WTC11 (cell line): ENCODE measurements at regions not wholly inside any gene's neighbourhood (a gene's known extent, or its start where the extent isn't known, plus 50 kb on each side); places are given as distances from the start of the nearest gene placed in this dataset.
"Not testable (repeated sequence)": the region's sequence is repeated elsewhere in the genome, so short reads cannot be mapped to it uniquely, and the experiment has no call there.

Experiments
- AFF4 ChIP-seq: sonication (generic); formaldehyde crosslinking; IDR thresholded peaks from 2 replicates; pipeline ENCODE4 v1.8.1; 2023; ENCODE audit warnings: mild to moderate bottlenecking, missing genetic modification reagents, borderline replicate concordance
- ATF3 ChIP-seq: sonication (generic); formaldehyde crosslinking; conservative IDR thresholded peaks from 2 replicates; pipeline ENCODE4 v1.8.1; 2022; ENCODE audit warnings: mild to moderate bottlenecking, missing genetic modification reagents
- CREB1 ChIP-seq: sonication (generic); formaldehyde crosslinking; IDR thresholded peaks from 2 replicates; pipeline ENCODE4 v1.8.0; 2023; ENCODE audit warnings: mild to moderate bottlenecking, missing genetic modification reagents
- CTCF ChIP-seq: fragments of 200-600 bp; IDR thresholded peaks from 2 replicates; pipeline ENCODE4 v1.8.0; 2022; ENCODE audit warnings: antibody characterized with exemption
- E2F1 ChIP-seq: sonication (generic); formaldehyde crosslinking; IDR thresholded peaks from 2 replicates; pipeline ENCODE4 v1.8.0; 2022; ENCODE audit warnings: mild to moderate bottlenecking, missing genetic modification reagents
- E2F4 ChIP-seq: sonication (generic); formaldehyde crosslinking; IDR thresholded peaks from 2 replicates; pipeline ENCODE4 v1.8.1; 2022; ENCODE audit warnings: low read depth, mild to moderate bottlenecking, moderate library complexity, missing genetic modification reagents, borderline replicate concordance
- ETV6 ChIP-seq: sonication (generic); formaldehyde crosslinking; IDR thresholded peaks from 2 replicates; pipeline ENCODE4 v1.8.1; 2022; ENCODE audit warnings: mild to moderate bottlenecking, missing genetic modification reagents
- FOXJ3 ChIP-seq: sonication (generic); formaldehyde crosslinking; IDR thresholded peaks from 2 replicates; pipeline ENCODE4 v1.9.0; 2021; ENCODE audit warnings: missing genetic modification reagents, mild to moderate bottlenecking, borderline replicate concordance
- FOXK1 ChIP-seq: sonication (generic); formaldehyde crosslinking; IDR thresholded peaks from 2 replicates; pipeline ENCODE4 v1.8.0; 2022; ENCODE audit warnings: mild to moderate bottlenecking, moderate library complexity, missing genetic modification reagents
- HMGXB4 ChIP-seq: sonication (generic); formaldehyde crosslinking; IDR thresholded peaks from 2 replicates; pipeline ENCODE4 v1.8.1; 2023; ENCODE audit warnings: mild to moderate bottlenecking, moderate library complexity, missing genetic modification reagents
- MAX ChIP-seq: sonication (generic); formaldehyde crosslinking; IDR thresholded peaks from 2 replicates; pipeline ENCODE4 v1.8.0; 2022; ENCODE audit warnings: mild to moderate bottlenecking, missing genetic modification reagents
- ZNF138 ChIP-seq: sonication (generic); formaldehyde crosslinking; conservative IDR thresholded peaks from 2 replicates; pipeline ENCODE4 v1.8.1; 2022; ENCODE audit warnings: mild to moderate bottlenecking, moderate library complexity, missing genetic modification reagents
- ZNF281 ChIP-seq: sonication (generic); formaldehyde crosslinking; IDR thresholded peaks from 2 replicates; pipeline ENCODE4 v1.8.0; 2023; ENCODE audit warnings: mild to moderate bottlenecking, missing genetic modification reagents
- ZSCAN18 ChIP-seq: fragments of 250-450 bp; sonication (Bioruptor Pico); IDR thresholded peaks from 2 replicates; pipeline ENCODE4 v2.1.2; 2022; ENCODE audit warnings: mild to moderate bottlenecking, moderate library complexity

- TF ChIP-seq CTCF; MAX; FOXJ3 (CRISPR knock-in tag); FOXK1; CREB1 (CRISPR knock-in tag); ATF3 (CRISPR knock-in tag); ZNF138 (CRISPR knock-in tag); AFF4 (CRISPR knock-in tag); ZSCAN18; E2F1 (CRISPR knock-in tag); E2F4 (CRISPR knock-in tag); HMGXB4 (CRISPR knock-in tag); ETV6 (CRISPR knock-in tag); ZNF281 (CRISPR knock-in tag): not testable (repeated sequence)
Measured at GRCh38 chr13:22959859-22960258, 220.9 kb upstream of the SGCG start.
